ENCODE measurements at regions not wholly inside any gene's neighbourhood (a gene's known extent, or its start where the extent isn't known, plus 50 kb on each side); places are given as distances from the start of the nearest gene placed in this dataset.
A peak's percentile ranks its signal among the peaks of the same experiment; 100 is the strongest.

DNA sequence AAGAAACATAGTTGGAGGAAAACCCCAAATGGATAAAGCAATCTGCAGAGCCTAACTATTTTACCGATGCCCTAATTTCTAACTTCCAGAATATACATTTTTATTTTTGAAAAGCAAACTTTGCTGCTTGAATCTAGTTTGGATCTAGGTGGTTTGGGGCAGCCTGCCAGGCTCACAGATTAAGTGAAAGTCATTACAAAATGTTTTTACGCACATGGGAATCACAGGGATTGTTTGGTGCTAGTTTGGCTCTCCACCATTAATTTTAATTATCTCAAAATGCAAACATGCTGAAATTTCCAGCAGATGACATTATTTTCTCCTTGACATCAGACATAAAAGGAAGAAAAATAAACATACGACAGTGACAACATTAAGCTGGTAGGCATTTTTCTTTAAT is 166.7 kb upstream of the INHBA start:
- H3K14ac ChIP-seq (ENCODE audit: low read length in 2 of 2), result no peak overlapping the region
- no peaks in the 10 kb centered on the region for H3K79me1 ChIP-seq (replicated peaks; ENCODE audit: low read length, poor library complexity, severe bottlenecking)
- H3K23ac ChIP-seq (ENCODE audit: low read length in 2 of 2), result no peak overlapping the region
- no peaks in the 10 kb centered on the region for H3K27me3 ChIP-seq (ENCODE audit: control insufficient read depth in 1 of 2, insufficient read depth in 1 of 2, low read length in 2 of 2)
- H2AK5ac ChIP-seq (ENCODE audit: low read length, severe bottlenecking), result no peak overlapping the region
- H3K18ac ChIP-seq (ENCODE audit: low read depth in 1 of 2, low read length in 2 of 2), result no peak overlapping the region
- no peak overlapping the region for H2BK120ac ChIP-seq (ENCODE audit: low read depth, low read length)
- H2AFZ ChIP-seq (ENCODE audit: low read depth, low read length), result no peak overlapping the region
- no peak for DNase-seq
- no peaks in the 10 kb centered on the region for H3K36me3 ChIP-seq (ENCODE audit: control insufficient read depth in 1 of 2, insufficient read depth in 2 of 2, low read depth in 1 of 2, low read length in 2 of 2)
- no peak overlapping the region for H3K4me3 ChIP-seq (ENCODE audit: insufficient read depth in 1 of 2, low read depth in 1 of 2, low read length in 2 of 2)
- no peak overlapping the region for H2BK15ac ChIP-seq (ENCODE audit: low read depth, poor library complexity, severe bottlenecking)
- no peak overlapping the region for H2BK12ac ChIP-seq (ENCODE audit: low read length in 2 of 2)
- H3K4ac ChIP-seq (ENCODE audit: low read depth in 1 of 2, low read length in 2 of 2), result no peak overlapping the region
- H3K27ac ChIP-seq (ENCODE audit: low read length, poor library complexity, severe bottlenecking), result no peak overlapping the region
- peak overlapping the region; percentile 21 for H3K9ac ChIP-seq (ENCODE audit: low read length)
- H2BK5ac ChIP-seq (ENCODE audit: low read depth, low read length, poor library complexity, severe bottlenecking), result no peak overlapping the region
- WGBS, result 100% methylated on average over 1 of the region's 3 CpGs
- H4K8ac ChIP-seq (ENCODE audit: low read length), result no peak overlapping the region
- H4K91ac ChIP-seq (ENCODE audit: low read length), result no peak overlapping the region
- H3K9me3 ChIP-seq (ENCODE audit: control insufficient read depth, low read length), result no peaks in the 10 kb centered on the region
- H3K4me1 ChIP-seq (ENCODE audit: control insufficient read depth, insufficient read depth, low read depth, low read length), result no peaks in the 10 kb centered on the region
- H3K4me2 ChIP-seq (ENCODE audit: low read length, poor library complexity, severe bottlenecking), result no peak overlapping the region

DNA sequence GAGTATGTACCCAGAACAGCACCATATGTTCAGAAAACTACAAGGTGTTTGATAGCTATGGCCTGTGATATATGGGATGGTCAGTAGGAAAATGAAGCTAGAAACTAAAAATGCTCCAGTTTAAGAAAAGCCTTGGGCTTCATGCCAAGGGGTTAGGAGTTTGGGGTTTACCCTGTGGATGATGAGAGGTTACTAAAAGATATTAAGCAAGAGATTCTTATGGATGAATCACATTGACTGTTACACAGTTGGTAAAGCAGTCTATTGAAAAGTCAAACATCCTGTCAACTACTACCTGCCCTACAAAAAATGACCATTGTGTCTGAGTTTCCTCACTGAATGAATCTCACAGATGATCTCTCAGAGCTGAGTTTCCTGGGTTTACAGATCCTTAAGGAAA is 166.2 kb upstream of the INHBA start:
- DNase-seq, result peak; percentile 16
- no peak overlapping the region for H2BK120ac ChIP-seq (ENCODE audit: low read depth, low read length)
- no peaks in the 10 kb centered on the region for H3K4me1 ChIP-seq (ENCODE audit: control insufficient read depth, insufficient read depth, low read depth, low read length)
- H3K23ac ChIP-seq (ENCODE audit: low read length in 2 of 2), result no peak overlapping the region
- no peak overlapping the region for H3K4me2 ChIP-seq (ENCODE audit: low read length, poor library complexity, severe bottlenecking)
- no peak overlapping the region for H4K8ac ChIP-seq (ENCODE audit: low read length)
- H4K91ac ChIP-seq (ENCODE audit: low read length), result no peak overlapping the region
- no peaks in the 10 kb centered on the region for H3K27me3 ChIP-seq (ENCODE audit: control insufficient read depth in 1 of 2, insufficient read depth in 1 of 2, low read length in 2 of 2)
- H2BK5ac ChIP-seq (ENCODE audit: low read depth, low read length, poor library complexity, severe bottlenecking), result no peak overlapping the region
- H2BK12ac ChIP-seq (ENCODE audit: low read length in 2 of 2), result no peak overlapping the region
- no peak overlapping the region for H2BK15ac ChIP-seq (ENCODE audit: low read depth, poor library complexity, severe bottlenecking)
- H3K27ac ChIP-seq (ENCODE audit: low read length, poor library complexity, severe bottlenecking), result no peak overlapping the region
- no peak overlapping the region for H2AK5ac ChIP-seq (ENCODE audit: low read length, severe bottlenecking)
- no peaks in the 10 kb centered on the region for H3K9me3 ChIP-seq (ENCODE audit: control insufficient read depth, low read length)
- no peak overlapping the region for H3K18ac ChIP-seq (ENCODE audit: low read depth in 1 of 2, low read length in 2 of 2)
- no peak overlapping the region for H3K9ac ChIP-seq (ENCODE audit: low read length)
- H2AFZ ChIP-seq (ENCODE audit: low read depth, low read length), result no peak overlapping the region
- H3K36me3 ChIP-seq (ENCODE audit: control insufficient read depth in 1 of 2, insufficient read depth in 2 of 2, low read depth in 1 of 2, low read length in 2 of 2), result no peaks in the 10 kb centered on the region
- no peak overlapping the region for H3K4ac ChIP-seq (ENCODE audit: low read depth in 1 of 2, low read length in 2 of 2)
- no peaks in the 10 kb centered on the region for H3K79me1 ChIP-seq (replicated peaks; ENCODE audit: low read length, poor library complexity, severe bottlenecking)
- H3K14ac ChIP-seq (ENCODE audit: low read length in 2 of 2), result no peak overlapping the region
- H3K4me3 ChIP-seq (ENCODE audit: insufficient read depth in 1 of 2, low read depth in 1 of 2, low read length in 2 of 2), result no peak overlapping the region

DNA sequence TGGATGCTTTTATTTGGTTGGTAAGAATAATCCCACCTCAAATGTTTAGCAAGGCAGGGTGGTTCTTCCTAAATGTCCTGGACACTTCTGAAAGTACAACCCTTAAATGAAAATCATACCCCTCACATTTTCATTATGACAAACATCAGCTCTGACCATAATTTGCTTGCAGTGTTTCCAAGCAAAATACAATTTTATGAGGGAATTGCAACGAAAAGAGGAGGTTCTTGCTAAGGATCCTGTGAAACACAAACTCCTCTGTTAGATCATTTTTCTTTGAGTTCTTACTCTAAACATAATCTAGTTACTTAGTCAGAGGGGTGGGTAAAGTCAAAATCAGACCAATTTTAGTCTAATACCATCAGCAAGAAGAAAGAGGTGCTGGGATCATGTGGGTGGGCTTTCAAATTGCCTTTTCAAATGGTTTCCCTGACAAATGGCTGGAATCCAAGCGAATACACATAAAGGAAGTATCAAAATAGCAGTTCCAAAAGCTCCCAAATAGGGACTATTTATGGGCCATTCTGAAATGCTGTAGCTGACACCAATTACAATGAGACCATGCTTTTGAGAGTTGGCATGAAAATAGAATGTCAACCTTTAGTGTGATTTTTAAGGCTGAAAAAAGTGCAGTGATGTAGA is 164.9 kb upstream of the INHBA start:
- 91% methylated on average over 1 of the region's 2 CpGs for WGBS

DNA sequence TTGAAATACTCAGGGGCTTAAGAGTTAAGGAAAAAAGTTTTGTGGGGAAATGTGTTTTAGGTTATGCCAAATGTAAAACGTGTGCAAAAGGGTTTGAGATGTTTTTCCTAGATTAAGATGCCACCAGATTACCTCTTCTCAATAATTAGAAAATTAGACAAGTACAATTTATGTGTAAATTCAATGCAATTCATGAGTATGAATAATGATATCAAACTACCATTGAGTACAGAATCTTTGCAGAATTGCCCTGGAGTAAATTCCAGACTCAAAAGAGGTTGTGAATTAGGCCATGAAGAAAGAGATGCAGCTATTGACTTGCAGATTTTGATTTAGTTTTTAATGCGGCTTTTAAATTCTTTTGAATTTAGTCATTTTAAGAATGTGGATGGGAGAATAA is 159.4 kb upstream of the INHBA start:
- WGBS, result 72% methylated on average over 2 of the region's 2 CpGs
- no peak overlapping the region for H3K4me2 ChIP-seq (ENCODE audit: low read length, poor library complexity, severe bottlenecking)
- no peaks in the 10 kb centered on the region for H3K36me3 ChIP-seq (ENCODE audit: control insufficient read depth in 1 of 2, insufficient read depth in 2 of 2, low read depth in 1 of 2, low read length in 2 of 2)
- no peak overlapping the region for H3K23ac ChIP-seq (ENCODE audit: low read length in 2 of 2)
- H2AK5ac ChIP-seq (ENCODE audit: low read length, severe bottlenecking), result no peak overlapping the region
- H2BK12ac ChIP-seq (ENCODE audit: low read length in 2 of 2), result no peak overlapping the region
- no peak overlapping the region for H3K14ac ChIP-seq (ENCODE audit: low read length in 2 of 2)
- H2BK5ac ChIP-seq (ENCODE audit: low read depth, low read length, poor library complexity, severe bottlenecking), result no peak overlapping the region
- DNase-seq, result no peak
- H3K4ac ChIP-seq (ENCODE audit: low read depth in 1 of 2, low read length in 2 of 2), result no peak overlapping the region
- no peak overlapping the region for H4K91ac ChIP-seq (ENCODE audit: low read length)
- H3K27me3 ChIP-seq (ENCODE audit: control insufficient read depth in 1 of 2, insufficient read depth in 1 of 2, low read length in 2 of 2), result no peaks in the 10 kb centered on the region
- no peak overlapping the region for H2BK15ac ChIP-seq (ENCODE audit: low read depth, poor library complexity, severe bottlenecking)
- H3K4me1 ChIP-seq (ENCODE audit: control insufficient read depth, insufficient read depth, low read depth, low read length), result no peaks in the 10 kb centered on the region
- no peak overlapping the region for H4K8ac ChIP-seq (ENCODE audit: low read length)
- no peak overlapping the region for H2AFZ ChIP-seq (ENCODE audit: low read depth, low read length)
- no peak overlapping the region for H3K9ac ChIP-seq (ENCODE audit: low read length)
- no peak overlapping the region for H2BK120ac ChIP-seq (ENCODE audit: low read depth, low read length)
- H3K79me1 ChIP-seq (replicated peaks; ENCODE audit: low read length, poor library complexity, severe bottlenecking), result no peaks in the 10 kb centered on the region
- no peak overlapping the region for H3K18ac ChIP-seq (ENCODE audit: low read depth in 1 of 2, low read length in 2 of 2)
- no peak overlapping the region for H3K27ac ChIP-seq (ENCODE audit: low read length, poor library complexity, severe bottlenecking)
- H3K9me3 ChIP-seq (ENCODE audit: control insufficient read depth, low read length), result no peaks in the 10 kb centered on the region
- H3K4me3 ChIP-seq (ENCODE audit: insufficient read depth in 1 of 2, low read depth in 1 of 2, low read length in 2 of 2), result no peak overlapping the region

More for the DNA sequence above, 164.9 kb upstream of the INHBA start:
- no peak for DNase-seq
- Histone ChIP-seq H2AK5ac (ENCODE audit: low read length, severe bottlenecking) (no peak overlapping the region), H3K4me1 (ENCODE audit: control insufficient read depth, insufficient read depth, low read depth, low read length) (no peaks in the 10 kb centered on the region), H3K9me3 (ENCODE audit: control insufficient read depth, low read length) (no peaks in the 10 kb centered on the region), H3K23ac (ENCODE audit: low read length in 2 of 2) (no peak overlapping the region), H3K14ac (ENCODE audit: low read length in 2 of 2) (no peak overlapping the region), H3K27ac (ENCODE audit: low read length, poor library complexity, severe bottlenecking) (no peak overlapping the region), H3K4me3 (ENCODE audit: insufficient read depth in 1 of 2, low read depth in 1 of 2, low read length in 2 of 2) (no peak overlapping the region), H2BK15ac (ENCODE audit: low read depth, poor library complexity, severe bottlenecking) (no peak overlapping the region), H2BK5ac (ENCODE audit: low read depth, low read length, poor library complexity, severe bottlenecking) (no peak overlapping the region), H4K91ac (ENCODE audit: low read length) (no peak overlapping the region), H3K36me3 (ENCODE audit: control insufficient read depth in 1 of 2, insufficient read depth in 2 of 2, low read depth in 1 of 2, low read length in 2 of 2) (no peaks in the 10 kb centered on the region), H3K27me3 (ENCODE audit: control insufficient read depth in 1 of 2, insufficient read depth in 1 of 2, low read length in 2 of 2) (no peaks in the 10 kb centered on the region), H2AFZ (ENCODE audit: low read depth, low read length) (no peak overlapping the region), H3K18ac (ENCODE audit: low read depth in 1 of 2, low read length in 2 of 2) (no peak overlapping the region), H4K8ac (ENCODE audit: low read length) (no peak overlapping the region), H3K79me1 (replicated peaks; ENCODE audit: low read length, poor library complexity, severe bottlenecking) (no peaks in the 10 kb centered on the region), H3K4ac (ENCODE audit: low read depth in 1 of 2, low read length in 2 of 2) (no peak overlapping the region), H2BK12ac (ENCODE audit: low read length in 2 of 2) (no peak overlapping the region), H3K9ac (ENCODE audit: low read length) (no peak overlapping the region), H3K4me2 (ENCODE audit: low read length, poor library complexity, severe bottlenecking) (no peak overlapping the region), H2BK120ac (ENCODE audit: low read depth, low read length) (no peak overlapping the region)
